ENCODE measurements at regions not wholly inside any gene's neighbourhood (a gene's known extent, or its start where the extent isn't known, plus 50 kb on each side); places are given as distances from the start of the nearest gene placed in this dataset.

DNA sequence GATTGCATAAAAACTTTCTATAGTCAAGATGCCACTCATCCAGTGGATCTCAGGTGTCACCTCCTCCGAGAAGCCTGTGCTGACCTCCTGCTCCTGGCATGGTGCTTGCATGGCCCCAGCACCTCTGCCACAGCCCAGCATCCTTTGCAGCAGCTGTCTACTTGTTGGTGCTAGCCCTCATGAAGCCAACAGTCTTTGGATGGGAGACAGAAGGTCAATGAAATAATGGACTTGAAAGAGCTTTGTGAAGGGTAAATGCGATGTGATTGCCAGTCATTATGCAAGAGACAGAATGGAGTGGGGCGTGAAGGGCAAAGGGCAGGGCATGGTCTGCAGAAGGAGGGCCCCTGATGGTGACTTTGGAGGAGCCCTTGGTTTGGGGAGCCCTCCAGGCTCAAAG is 63.0 kb upstream of the CLMN start:
- H3K4me2 ChIP-seq (ENCODE audit: insufficient read depth, low read length), result no peak overlapping the region
- no peak for ATAC-seq (ENCODE audit: insufficient read depth, low read depth)

DNA sequence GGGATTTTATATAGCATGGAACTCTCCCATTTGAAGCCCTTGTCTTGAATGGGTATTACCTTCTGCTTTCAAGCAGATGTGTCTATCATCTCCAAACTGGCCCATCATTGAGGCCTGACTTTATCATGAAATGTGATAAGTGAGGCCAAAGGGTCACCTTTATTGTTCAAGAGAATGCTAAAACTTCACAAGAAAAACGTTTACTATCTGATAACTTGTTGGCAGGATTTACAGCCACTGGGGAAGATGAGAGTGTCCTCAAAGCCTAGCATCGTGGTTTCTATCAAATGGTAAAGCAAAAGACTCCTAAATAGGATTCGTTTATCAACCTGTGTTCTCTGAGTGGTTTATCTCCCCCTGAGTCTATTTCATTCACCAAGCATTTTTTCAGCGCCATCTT is 62.0 kb upstream of the CLMN start:
- no peak overlapping the region for H3K4me3 ChIP-seq (ENCODE audit: low read depth in 1 of 2, low read length in 2 of 2)
- no peak overlapping the region for H3K4me2 ChIP-seq (ENCODE audit: insufficient read depth, low read length)
- no peak for ATAC-seq (ENCODE audit: insufficient read depth, low read depth)
- no peak overlapping the region for H3K27ac ChIP-seq (ENCODE audit: low read length)
- H3K9me3 ChIP-seq (ENCODE audit: insufficient read depth, low read length, severe bottlenecking), result peaks cover 10% of the 10 kb centered on the region
- H3K9ac ChIP-seq (ENCODE audit: low read depth, low read length), result no peak overlapping the region
- H3K79me2 ChIP-seq (ENCODE audit: insufficient read depth, low read length), result no peaks in the 10 kb centered on the region
- H3K36me3 ChIP-seq (ENCODE audit: insufficient read depth, low read length), result no peaks in the 10 kb centered on the region
- TF ChIP-seq, protein P1, sequence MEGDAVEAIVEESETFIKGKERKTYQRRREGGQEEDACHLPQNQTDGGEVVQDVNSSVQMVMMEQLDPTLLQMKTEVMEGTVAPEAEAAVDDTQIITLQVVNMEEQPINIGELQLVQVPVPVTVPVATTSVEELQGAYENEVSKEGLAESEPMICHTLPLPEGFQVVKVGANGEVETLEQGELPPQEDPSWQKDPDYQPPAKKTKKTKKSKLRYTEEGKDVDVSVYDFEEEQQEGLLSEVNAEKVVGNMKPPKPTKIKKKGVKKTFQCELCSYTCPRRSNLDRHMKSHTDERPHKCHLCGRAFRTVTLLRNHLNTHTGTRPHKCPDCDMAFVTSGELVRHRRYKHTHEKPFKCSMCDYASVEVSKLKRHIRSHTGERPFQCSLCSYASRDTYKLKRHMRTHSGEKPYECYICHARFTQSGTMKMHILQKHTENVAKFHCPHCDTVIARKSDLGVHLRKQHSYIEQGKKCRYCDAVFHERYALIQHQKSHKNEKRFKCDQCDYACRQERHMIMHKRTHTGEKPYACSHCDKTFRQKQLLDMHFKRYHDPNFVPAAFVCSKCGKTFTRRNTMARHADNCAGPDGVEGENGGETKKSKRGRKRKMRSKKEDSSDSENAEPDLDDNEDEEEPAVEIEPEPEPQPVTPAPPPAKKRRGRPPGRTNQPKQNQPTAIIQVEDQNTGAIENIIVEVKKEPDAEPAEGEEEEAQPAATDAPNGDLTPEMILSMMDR (IDR thresholded peaks at IDR 0.05; ENCODE audit: borderline replicate concordance, extremely low read depth, low read length, poor library complexity, severe bottlenecking), result no peak
- no peak for TF ChIP-seq EZH2 (IDR thresholded peaks at IDR 0.05; ENCODE audit: borderline replicate concordance, low read depth, low read length, severe bottlenecking)
- no peaks in the 10 kb centered on the region for H3K27me3 ChIP-seq (ENCODE audit: insufficient read depth, low read length, poor library complexity)
- H3K4me1 ChIP-seq (ENCODE audit: insufficient read depth, low read length), result no peaks in the 10 kb centered on the region
- H4K20me1 ChIP-seq (ENCODE audit: insufficient read depth, low read length), result no peaks in the 10 kb centered on the region
- no peak for DNase-seq
- H2AFZ ChIP-seq (ENCODE audit: low read depth, low read length), result no peak overlapping the region

More for the DNA sequence above, 63.0 kb upstream of the CLMN start:
- Histone ChIP-seq H3K27ac (ENCODE audit: low read length) (no peak overlapping the region), H3K4me1 (ENCODE audit: insufficient read depth, low read length) (no peaks in the 10 kb centered on the region), H3K9me3 (ENCODE audit: insufficient read depth, low read length, severe bottlenecking) (peaks cover 10% of the 10 kb centered on the region), H3K9ac (ENCODE audit: low read depth, low read length) (no peak overlapping the region), H2AFZ (ENCODE audit: low read depth, low read length) (no peak overlapping the region), H3K4me3 (ENCODE audit: low read depth in 1 of 2, low read length in 2 of 2) (no peak overlapping the region), H3K27me3 (ENCODE audit: insufficient read depth, low read length, poor library complexity) (no peaks in the 10 kb centered on the region), H3K36me3 (ENCODE audit: insufficient read depth, low read length) (no peaks in the 10 kb centered on the region), H3K79me2 (ENCODE audit: insufficient read depth, low read length) (no peaks in the 10 kb centered on the region), H4K20me1 (ENCODE audit: insufficient read depth, low read length) (no peaks in the 10 kb centered on the region)
- DNase-seq, result no peak
- TF ChIP-seq, protein P1 (IDR thresholded peaks at IDR 0.05; ENCODE audit: borderline replicate concordance, extremely low read depth, low read length, poor library complexity, severe bottlenecking), result no peak
- TF ChIP-seq EZH2 (IDR thresholded peaks at IDR 0.05; ENCODE audit: borderline replicate concordance, low read depth, low read length, severe bottlenecking), result no peak

DNA sequence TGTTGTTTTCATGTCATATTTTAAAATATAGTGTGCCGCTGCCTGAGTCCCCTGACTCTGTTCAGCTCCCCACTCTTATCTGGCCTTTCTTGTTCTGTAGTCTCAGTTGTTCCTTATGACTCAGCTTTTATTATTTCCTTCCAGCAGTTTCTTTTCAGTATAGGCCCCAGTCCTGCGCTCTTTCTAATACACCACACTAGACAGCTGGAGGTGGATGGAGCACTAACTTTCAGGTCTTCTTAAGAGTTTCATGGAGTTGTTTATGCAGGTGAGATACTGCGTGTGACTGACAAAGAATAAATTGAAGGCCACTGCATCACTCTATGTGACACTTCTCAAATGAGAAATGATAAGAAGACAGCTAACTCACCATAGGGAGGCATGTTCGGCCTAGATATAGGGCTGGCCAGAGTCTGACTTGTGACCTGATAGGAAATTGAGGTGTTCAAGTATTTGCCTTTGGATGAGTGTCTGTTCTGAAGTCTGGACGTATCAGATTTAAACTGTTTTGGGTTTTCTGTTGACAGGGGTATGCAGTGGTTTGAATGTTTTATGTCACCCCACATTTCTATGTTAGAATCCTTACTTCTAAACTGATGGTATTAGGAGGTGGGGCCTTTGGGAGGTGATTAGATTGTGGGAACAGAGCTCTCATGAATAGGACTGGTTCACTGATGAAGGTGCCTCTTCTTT is 60.8 kb upstream of the CLMN start:
- TF ChIP-seq, protein P1 (IDR thresholded peaks at IDR 0.05; ENCODE audit: borderline replicate concordance, extremely low read depth, low read length, poor library complexity, severe bottlenecking), result no peak
- TF ChIP-seq EZH2 (IDR thresholded peaks at IDR 0.05; ENCODE audit: borderline replicate concordance, low read depth, low read length, severe bottlenecking), result no peak
- H3K27ac ChIP-seq (ENCODE audit: low read length), result no peak overlapping the region
- no peak overlapping the region for H3K4me2 ChIP-seq (ENCODE audit: insufficient read depth, low read length)
- no peak overlapping the region for H3K4me3 ChIP-seq (ENCODE audit: low read depth in 1 of 2, low read length in 2 of 2)
- no peak for DNase-seq
- no peak for ATAC-seq (ENCODE audit: insufficient read depth, low read depth)
- peaks cover 3% of the 10 kb centered on the region for H3K27me3 ChIP-seq (ENCODE audit: insufficient read depth, low read length, poor library complexity)
- peaks cover 10% of the 10 kb centered on the region for H3K9me3 ChIP-seq (ENCODE audit: insufficient read depth, low read length, severe bottlenecking)
- no peak overlapping the region for H3K9ac ChIP-seq (ENCODE audit: low read depth, low read length)
- H3K36me3 ChIP-seq (ENCODE audit: insufficient read depth, low read length), result no peaks in the 10 kb centered on the region
- no peaks in the 10 kb centered on the region for H3K4me1 ChIP-seq (ENCODE audit: insufficient read depth, low read length)
- no peak overlapping the region for H2AFZ ChIP-seq (ENCODE audit: low read depth, low read length)
- H3K79me2 ChIP-seq (ENCODE audit: insufficient read depth, low read length), result no peaks in the 10 kb centered on the region
- H4K20me1 ChIP-seq (ENCODE audit: insufficient read depth, low read length), result no peaks in the 10 kb centered on the region

Measured in DND-41 (cell line).